ENCODE measurements at regions not wholly inside any gene's neighbourhood (a gene's known extent, or its start where the extent isn't known, plus 50 kb on each side); places are given as distances from the start of the nearest gene placed in this dataset.

DNA sequence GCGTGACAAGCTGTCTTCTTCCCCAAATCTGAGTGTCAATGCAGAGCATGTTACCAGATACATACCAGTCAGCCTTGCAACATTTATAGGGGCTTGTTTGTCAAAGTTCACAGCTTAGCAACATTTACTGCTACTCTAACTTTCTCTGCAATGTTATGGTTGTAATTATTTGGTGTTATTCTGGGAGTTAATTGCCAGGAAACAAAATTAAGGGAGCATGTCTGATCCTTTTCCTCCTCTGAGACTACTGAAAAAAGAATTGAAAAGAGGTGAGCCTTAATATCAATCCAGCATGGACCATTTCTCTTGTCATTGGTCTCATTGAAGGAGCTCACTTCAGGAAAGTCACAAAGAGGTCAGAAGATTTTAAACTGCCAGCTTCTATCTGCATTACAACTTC, 465.6 kb upstream of the LINC00305 start:
- POLR2A ChIA-PET = no interaction called here
- TF ChIP-seq, protein P1, sequence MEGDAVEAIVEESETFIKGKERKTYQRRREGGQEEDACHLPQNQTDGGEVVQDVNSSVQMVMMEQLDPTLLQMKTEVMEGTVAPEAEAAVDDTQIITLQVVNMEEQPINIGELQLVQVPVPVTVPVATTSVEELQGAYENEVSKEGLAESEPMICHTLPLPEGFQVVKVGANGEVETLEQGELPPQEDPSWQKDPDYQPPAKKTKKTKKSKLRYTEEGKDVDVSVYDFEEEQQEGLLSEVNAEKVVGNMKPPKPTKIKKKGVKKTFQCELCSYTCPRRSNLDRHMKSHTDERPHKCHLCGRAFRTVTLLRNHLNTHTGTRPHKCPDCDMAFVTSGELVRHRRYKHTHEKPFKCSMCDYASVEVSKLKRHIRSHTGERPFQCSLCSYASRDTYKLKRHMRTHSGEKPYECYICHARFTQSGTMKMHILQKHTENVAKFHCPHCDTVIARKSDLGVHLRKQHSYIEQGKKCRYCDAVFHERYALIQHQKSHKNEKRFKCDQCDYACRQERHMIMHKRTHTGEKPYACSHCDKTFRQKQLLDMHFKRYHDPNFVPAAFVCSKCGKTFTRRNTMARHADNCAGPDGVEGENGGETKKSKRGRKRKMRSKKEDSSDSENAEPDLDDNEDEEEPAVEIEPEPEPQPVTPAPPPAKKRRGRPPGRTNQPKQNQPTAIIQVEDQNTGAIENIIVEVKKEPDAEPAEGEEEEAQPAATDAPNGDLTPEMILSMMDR (IDR thresholded peaks at IDR 0.05; ENCODE audit: insufficient read depth, low read length, missing control alignments) = no peak
- no peak overlapping the region for H3K4me3 ChIP-seq (ENCODE audit: low read depth, low read length)
- no peak for DNase-seq (ENCODE audit: low read depth, low spot score)
- CTCF ChIA-PET = no interaction called here

GRCh38 chr18:64592246-64592645, 443.4 kb upstream of the LINC00305 start:
- TF ChIP-seq, protein P1 (IDR thresholded peaks at IDR 0.05; ENCODE audit: insufficient read depth, low read length, missing control alignments) = no peak
- POLR2A ChIA-PET = no interaction called here
- no peak for DNase-seq (ENCODE audit: low read depth, low spot score)
- no peak overlapping the region for H3K4me3 ChIP-seq (ENCODE audit: low read depth, low read length)
- CTCF ChIA-PET = no interaction called here

GRCh38 chr18:64589000-64589399, 440.1 kb upstream of the LINC00305 start:
- no peak overlapping the region for H3K4me3 ChIP-seq (ENCODE audit: low read depth, low read length)
- ChIA-PET CTCF (no interaction called here), POLR2A (no interaction called here)
- DNase-seq (ENCODE audit: low read depth, low spot score) = no peak
- TF ChIP-seq, protein P1 (IDR thresholded peaks at IDR 0.05; ENCODE audit: insufficient read depth, low read length, missing control alignments) = no peak

GRCh38 chr18:64566456-64566855, 417.6 kb upstream of the LINC00305 start:
- ChIA-PET CTCF (no interaction called here), POLR2A (no interaction called here)
- H3K4me3 ChIP-seq (ENCODE audit: low read depth, low read length) = no peak overlapping the region
- DNase-seq (ENCODE audit: low read depth, low spot score) = no peak
- TF ChIP-seq, protein P1 (IDR thresholded peaks at IDR 0.05; ENCODE audit: insufficient read depth, low read length, missing control alignments) = no peak

GRCh38 chr18:64562651-64563050, 413.8 kb upstream of the LINC00305 start:
- TF ChIP-seq, protein P1 (IDR thresholded peaks at IDR 0.05; ENCODE audit: insufficient read depth, low read length, missing control alignments) = no peak
- POLR2A ChIA-PET = no interaction called here
- CTCF ChIA-PET = no interaction called here
- no peak for DNase-seq (ENCODE audit: low read depth, low spot score)
- no peak overlapping the region for H3K4me3 ChIP-seq (ENCODE audit: low read depth, low read length)

DNA sequence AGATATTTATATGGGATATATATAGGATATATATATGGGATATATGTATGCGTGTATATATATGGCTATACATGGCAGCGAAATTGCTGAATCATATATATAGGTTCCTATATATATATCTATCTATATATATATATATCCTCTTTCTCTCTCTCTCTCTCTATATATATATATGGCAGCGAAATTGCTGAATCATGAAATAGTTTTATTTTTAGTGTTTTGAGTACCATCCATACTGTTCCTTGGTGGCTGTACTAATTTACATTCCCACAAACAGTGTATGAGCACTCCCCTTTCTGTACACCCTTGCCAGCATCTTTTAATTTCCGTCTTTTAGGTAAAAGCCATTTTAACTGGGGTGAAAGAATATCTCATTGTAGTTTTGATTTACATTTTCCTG, 397.6 kb upstream of the LINC00305 start:
- ChIA-PET CTCF (no interaction called here), POLR2A (no interaction called here)
- no peak overlapping the region for H3K4me3 ChIP-seq (ENCODE audit: low read depth, low read length)
- DNase-seq (ENCODE audit: low read depth, low spot score) = no peak
- TF ChIP-seq, protein P1 (IDR thresholded peaks at IDR 0.05; ENCODE audit: insufficient read depth, low read length, missing control alignments) = no peak
